Endothelial cell of umbilical vein (primary cell): ENCODE measurements at regions not wholly inside any gene's neighbourhood (a gene's known extent, or its start where the extent isn't known, plus 50 kb on each side); places are given as distances from the start of the nearest gene placed in this dataset.

Experiments
- BruUV-seq: library from RNA; stranded (reverse); fragments of 400-500 nt; replicated peaks from 2 replicates; lab custom pipeline; 2021; lab: Mats Ljungman, UMichigan
- CTCF ChIA-PET: fragments of 300-600, 350-600 bp; sonication (Branson Sonifier 250); formaldehyde crosslinking; loops from one replicate; lab custom pipeline; 2021; ENCODE audit warnings: antibody characterized with exemption, inconsistent platforms; lab: Charles Lee
- POLR2A ChIA-PET: fragments of 300-600, 350-600 bp; sonication (Branson Sonifier 250); formaldehyde crosslinking; loops from one replicate; lab custom pipeline; 2021; ENCODE audit warnings: antibody characterized with exemption, inconsistent platforms; lab: Charles Lee
- DNase-seq: peaks from one replicate; pipeline ENCODE4 v3.0.0-alpha.2; 2011; ENCODE audit warnings: low read depth, low spot score
- FAIRE-seq: peaks from 2 replicates; lab custom pipeline; 2011; peaks lifted over from hg19 to GRCh38; lab: Jason Lieb, UNC
- H2AFZ ChIP-seq: 2 replicates; pipeline ENCODE4 v1.6.0; 2012; ENCODE audit warnings: low read depth, low read length, control low read depth, inconsistent platforms
- H3K27ac ChIP-seq: 2 replicates; pipeline ENCODE4 v1.5.1; 2011; ENCODE audit warnings: low read depth, mild to moderate bottlenecking, control low read depth, low read length, moderate library complexity; ENCODE audit not compliant: insufficient read depth
- H3K27me3 ChIP-seq, 2 experiments: 2 replicates each; pipeline versions ENCODE4 v1.6.0 to v1.6.1; 2011; ENCODE audit warnings: low read length in 2 of 2, mixed read lengths in 1 of 2; ENCODE audit not compliant: control insufficient read depth in 2 of 2, insufficient read depth in 2 of 2
- H3K36me3 ChIP-seq, 2 experiments: 2 replicates in 1 of 2; 3 replicates in 1 of 2; pipeline ENCODE4 v1.5.1; 2011; ENCODE audit warnings: low read length in 2 of 2, mild to moderate bottlenecking in 1 of 2, moderate library complexity in 1 of 2; ENCODE audit not compliant: control insufficient read depth in 2 of 2, insufficient read depth in 2 of 2; ENCODE audit errors: extremely low read depth in 1 of 2
- H3K4me1 ChIP-seq: 3 replicates; pipeline ENCODE4 v1.5.1; 2011; ENCODE audit warnings: mild to moderate bottlenecking, low read length; ENCODE audit not compliant: control insufficient read depth, insufficient read depth; ENCODE audit errors: extremely low read depth
- H3K4me2 ChIP-seq: 2 replicates; pipeline ENCODE4 v1.6.1; 2011; ENCODE audit warnings: low read length, control low read depth, mixed read lengths; ENCODE audit not compliant: insufficient read depth
- H3K4me3 ChIP-seq, 3 experiments: fragments of 200-600 bp in 1 of 3; sonication (generic), shearing (Covaris generic) in 1 of 3; replicated peaks in 1 of 3; 2 replicates each; pipeline ENCODE4 v1.5.1; 2011 to 2016; ENCODE audit warnings: control low read depth in 3 of 3, low read length in 3 of 3, mild to moderate bottlenecking in 2 of 3, inconsistent platforms in 1 of 3, low read depth in 1 of 3, moderate library complexity in 1 of 3; ENCODE audit not compliant: insufficient read depth in 1 of 3
- H3K79me2 ChIP-seq: 2 replicates; pipeline ENCODE4 v1.6.0; 2012; ENCODE audit warnings: low read length, inconsistent platforms; ENCODE audit not compliant: control insufficient read depth, insufficient read depth
- H3K9ac ChIP-seq: replicated peaks from 2 replicates; pipeline ENCODE3; 2011; ENCODE audit warnings: low read length, control low read depth; ENCODE audit not compliant: insufficient read depth; ENCODE audit errors: extremely low read depth
- H3K9me1 ChIP-seq: replicated peaks from 3 replicates; pipeline ENCODE4 v1.6.0; 2011; ENCODE audit warnings: mild to moderate bottlenecking, low read length; ENCODE audit not compliant: control insufficient read depth, insufficient read depth; ENCODE audit errors: extremely low read depth
- H3K9me3 ChIP-seq: replicated peaks from 2 replicates; pipeline ENCODE4 v1.5.1; 2012; ENCODE audit warnings: low read length, inconsistent platforms; ENCODE audit not compliant: control insufficient read depth, insufficient read depth
- H4K20me1 ChIP-seq: replicated peaks from 2 replicates; pipeline ENCODE3; 2011; ENCODE audit warnings: mild to moderate bottlenecking, low read length; ENCODE audit not compliant: control insufficient read depth, insufficient read depth; ENCODE audit errors: extremely low read depth
- CTCF ChIP-seq, 2 donors: IDR thresholded peaks; 1 replicate in 1 of 2; 2 replicates in 1 of 2; pipeline ENCODE4 v1.5.1; 2011; ENCODE audit warnings: low read length in 2 of 2, mild to moderate bottlenecking in 2 of 2, moderate library complexity in 2 of 2, control low read depth in 1 of 2, inconsistent platforms in 1 of 2, low read depth in 1 of 2; ENCODE audit not compliant: insufficient read depth in 1 of 2; ENCODE audit errors: extremely low read depth in 1 of 2
- EZH2 ChIP-seq: IDR thresholded peaks from 2 replicates; pipeline ENCODE4 v1.6.1; 2012; ENCODE audit warnings: borderline replicate concordance, low read depth, mild to moderate bottlenecking, moderate library complexity, low read length, inconsistent platforms; ENCODE audit not compliant: severe bottlenecking
- FOS ChIP-seq: IDR thresholded peaks from 2 replicates; pipeline ENCODE4 v1.6.1; 2011; ENCODE audit warnings: mild to moderate bottlenecking, low read length, moderate library complexity, borderline replicate concordance; ENCODE audit not compliant: insufficient read depth
- GATA2 ChIP-seq: IDR thresholded peaks from 2 replicates; pipeline ENCODE4 v1.7.0; 2011; ENCODE audit warnings: low read depth, mild to moderate bottlenecking, moderate library complexity, mixed read lengths, low read length; ENCODE audit not compliant: insufficient read length, insufficient read depth
- JUN ChIP-seq: IDR thresholded peaks from 2 replicates; pipeline ENCODE4 v1.6.1; 2011; ENCODE audit warnings: borderline replicate concordance, low read depth; ENCODE audit not compliant: insufficient read length, insufficient read depth
- MAX ChIP-seq: IDR thresholded peaks from 2 replicates; pipeline ENCODE4 v1.6.1; 2011; ENCODE audit not compliant: insufficient read depth, insufficient read length
- MYC ChIP-seq: IDR thresholded peaks from one replicate; pipeline ENCODE4 v1.6.1; 2011; ENCODE audit warnings: mild to moderate bottlenecking, low read depth, low read length
- POLR2A ChIP-seq: IDR thresholded peaks from 2 replicates; pipeline ENCODE4 v1.6.1; 2012; ENCODE audit warnings: low read depth, mild to moderate bottlenecking, control low read depth, low read length
- POLR2AphosphoS5 ChIP-seq: IDR thresholded peaks from 2 replicates; pipeline ENCODE4 v1.6.1; 2012; ENCODE audit warnings: low read depth, mild to moderate bottlenecking, control low read depth, low read length, moderate library complexity; ENCODE audit not compliant: insufficient read depth
- dilution Hi-C: fragments of 300-500 bp; cut with MboI; formaldehyde crosslinking; loops from one replicate; pipeline ENCODE4 v1.15.0; 2019; ENCODE audit warnings: low sequenced_read_pairs; ENCODE audit not compliant: extremely low pct_ligation_motif_present
- intact Hi-C: fragments of 100-400 bp; cut with micrococcal nuclease; formaldehyde crosslinking; loops from one replicate; pipeline ENCODE4 v1.10.0; 2022

GRCh38 chr15:50830477-50831354 lies 65.2 kb upstream of the SPPL2A start:
- BruUV-seq = no TSS peak
- Histone ChIP-seq H3K4me3 (no peak overlapping the region), H3K27ac (no peak overlapping the region), H3K9me1 (no peaks in the 10 kb centered on the region), H3K9me3 (no peaks in the 10 kb centered on the region), H3K4me1 (no peaks in the 10 kb centered on the region), H3K36me3 (no peaks in the 10 kb centered on the region), H3K9ac (no peak overlapping the region), H2AFZ (no peak overlapping the region), H4K20me1 (no peaks in the 10 kb centered on the region), H3K27me3 (no peaks in the 10 kb centered on the region), H3K4me2 (no peak overlapping the region), H3K79me2 (no peaks in the 10 kb centered on the region)
- CTCF ChIA-PET = no interaction called here
- POLR2A ChIA-PET = no interaction called here
- DNase-seq (no peak), FAIRE-seq (no peak)
- no peak for TF ChIP-seq POLR2AphosphoS5
- TF ChIP-seq JUN = no peak
- TF ChIP-seq EZH2 = no peak
- TF ChIP-seq MYC = no peak
- TF ChIP-seq CTCF (IDR thresholded peaks at IDR 0.05; ENCODE audit: extremely low read depth in 1 of 2, insufficient read depth in 1 of 2, low read depth in 1 of 2, low read length in 2 of 2) = no peak
- no peak for TF ChIP-seq MAX
- no peak for TF ChIP-seq GATA2
- TF ChIP-seq POLR2A = no peak
- no peak for TF ChIP-seq FOS
- intact Hi-C loops = no loop called here
- dilution Hi-C loops = no loop called here
